Keratinocyte (primary cell): ENCODE measurements at regions not wholly inside any gene's neighbourhood (a gene's known extent, or its start where the extent isn't known, plus 50 kb on each side); places are given as distances from the start of the nearest gene placed in this dataset.

Experiments used
- DNase-seq: peaks from one replicate; pipeline ENCODE4 v3.0.0-alpha.2; 2011; ENCODE audit warnings: low read depth, missing footprints, low spot score
- FAIRE-seq: peaks from 2 replicates; lab custom pipeline; 2011; peaks lifted over from hg19 to GRCh38; lab: Jason Lieb, UNC
- H2AFZ ChIP-seq: 2 replicates; pipeline ENCODE4 v1.6.0; 2012; ENCODE audit warnings: low read length, control low read depth, inconsistent platforms; ENCODE audit not compliant: control insufficient read depth
- H3K27ac ChIP-seq: 2 replicates; pipeline ENCODE4 v1.5.1; 2011; ENCODE audit warnings: low read length; ENCODE audit not compliant: control insufficient read depth, insufficient read depth
- H3K27me3 ChIP-seq: 3 replicates; pipeline ENCODE4 v1.6.0; 2011; ENCODE audit warnings: low read length; ENCODE audit not compliant: control insufficient read depth, insufficient read depth; ENCODE audit errors: extremely low read depth
- H3K36me3 ChIP-seq, 2 experiments: 2 replicates in 1 of 2; 3 replicates in 1 of 2; pipeline ENCODE4 v1.5.1; 2011; ENCODE audit warnings: low read length in 2 of 2, mild to moderate bottlenecking in 1 of 2; ENCODE audit not compliant: control insufficient read depth in 2 of 2, insufficient read depth in 2 of 2; ENCODE audit errors: extremely low read depth in 1 of 2
- H3K4me1 ChIP-seq: 3 replicates; pipeline ENCODE4 v1.5.1; 2011; ENCODE audit warnings: low read length; ENCODE audit not compliant: control insufficient read depth, insufficient read depth; ENCODE audit errors: extremely low read depth
- H3K4me2 ChIP-seq: 3 replicates; pipeline ENCODE4 v1.6.0; 2011; ENCODE audit warnings: low read depth, low read length; ENCODE audit not compliant: control insufficient read depth, insufficient read depth; ENCODE audit errors: extremely low read depth
- H3K4me3 ChIP-seq, 3 experiments: fragments of 200-600 bp in 1 of 3; sonication (generic) in 1 of 3; 2 replicates in 2 of 3; 3 replicates in 1 of 3; pipeline ENCODE4 v1.5.1; 2011 to 2016; ENCODE audit warnings: low read length in 3 of 3, mild to moderate bottlenecking in 3 of 3, control low read depth in 2 of 3, inconsistent platforms in 1 of 3, low read depth in 1 of 3, mixed read lengths in 1 of 3, mixed run types in 1 of 3, moderate library complexity in 1 of 3; ENCODE audit not compliant: control insufficient read depth in 2 of 3, insufficient read depth in 2 of 3; ENCODE audit errors: extremely low read depth in 1 of 3
- H3K79me2 ChIP-seq: 2 replicates; pipeline ENCODE4 v1.6.0; 2012; ENCODE audit warnings: low read length; ENCODE audit not compliant: control insufficient read depth, insufficient read depth
- H3K9ac ChIP-seq: 3 replicates; pipeline ENCODE4 v1.6.0; 2011; ENCODE audit warnings: low read length; ENCODE audit not compliant: control insufficient read depth, insufficient read depth; ENCODE audit errors: extremely low read depth
- H3K9me1 ChIP-seq: 3 replicates; pipeline ENCODE4 v1.6.0; 2011; ENCODE audit warnings: low read length; ENCODE audit not compliant: control insufficient read depth, insufficient read depth; ENCODE audit errors: extremely low read depth
- H3K9me3 ChIP-seq: 2 replicates; pipeline ENCODE4 v1.5.1; 2012; ENCODE audit warnings: low read depth, low read length; ENCODE audit not compliant: control insufficient read depth
- H4K20me1 ChIP-seq: 3 replicates; pipeline ENCODE4 v1.6.0; 2011; ENCODE audit warnings: low read length; ENCODE audit not compliant: control insufficient read depth, insufficient read depth; ENCODE audit errors: extremely low read depth
- EZH2 ChIP-seq: IDR thresholded peaks from one replicate; pipeline ENCODE4 v1.6.1; 2012; ENCODE audit warnings: inconsistent platforms, mild to moderate bottlenecking, low read length, moderate library complexity
- dilution Hi-C: fragments of 300-500 bp; cut with MboI; formaldehyde crosslinking; loops from one replicate; pipeline ENCODE4 v1.7.0; 2020; ENCODE audit warnings: low sequenced_read_pairs; ENCODE audit not compliant: extremely low pct_ligation_motif_present
- TF ChIP-seq, protein P1 (sequence below), 3 experiments: IDR thresholded peaks in 1 of 3; conservative IDR thresholded peaks in 1 of 3; optimal IDR thresholded peaks in 1 of 3; 2 replicates in 2 of 3; 3 replicates in 1 of 3; pipeline versions ENCODE3 to v1.5.1; 2011; ENCODE audit warnings: low read length in 3 of 3, mild to moderate bottlenecking in 3 of 3, moderate library complexity in 2 of 3, control low read depth in 1 of 3, inconsistent platforms in 1 of 3; ENCODE audit not compliant: insufficient read depth in 2 of 3; ENCODE audit errors: extremely low read depth in 1 of 3

DNA sequence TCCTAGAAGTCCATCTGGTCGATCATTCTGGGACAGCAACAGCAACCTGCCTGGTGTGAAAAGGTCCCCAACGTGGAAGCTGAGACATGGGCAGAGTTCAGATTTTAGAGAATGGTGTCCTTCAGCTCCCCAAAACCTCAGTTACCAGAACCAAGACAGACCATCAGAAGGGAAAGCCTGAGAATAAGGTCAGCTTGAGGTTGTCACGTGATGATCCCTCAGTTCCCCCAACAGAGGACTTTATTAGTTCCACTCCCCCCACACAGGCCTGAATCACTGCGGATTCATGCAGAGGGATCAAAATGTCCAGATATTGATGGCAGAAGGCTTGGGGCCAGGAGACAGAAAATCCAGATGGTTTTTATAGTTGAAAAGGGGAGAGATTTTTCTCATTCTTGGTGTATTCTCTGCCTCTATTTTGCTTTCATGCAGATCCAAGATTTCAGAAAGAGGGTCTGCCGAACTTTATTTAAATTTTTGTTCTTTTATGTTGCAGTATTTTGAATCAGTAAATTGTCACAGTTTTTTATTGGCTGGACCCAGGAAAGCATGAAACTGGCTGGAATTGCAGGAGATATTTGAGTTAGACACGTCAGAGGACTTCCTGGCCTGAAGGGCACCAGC is 139.0 kb upstream of the NTM start:
- dilution Hi-C loops, result no loop called here
- Histone ChIP-seq H3K27me3 (no peaks in the 10 kb centered on the region), H3K9ac (no peak overlapping the region), H3K4me1 (no peaks in the 10 kb centered on the region), H3K4me2 (no peak overlapping the region), H3K36me3 (no peaks in the 10 kb centered on the region), H3K79me2 (no peaks in the 10 kb centered on the region), H3K27ac (no peak overlapping the region), H3K4me3 (no peak overlapping the region), H3K9me1 (no peaks in the 10 kb centered on the region), H2AFZ (no peak overlapping the region), H3K9me3 (no peaks in the 10 kb centered on the region), H4K20me1 (no peaks in the 10 kb centered on the region)
- FAIRE-seq, result no peak
- TF ChIP-seq, protein P1, sequence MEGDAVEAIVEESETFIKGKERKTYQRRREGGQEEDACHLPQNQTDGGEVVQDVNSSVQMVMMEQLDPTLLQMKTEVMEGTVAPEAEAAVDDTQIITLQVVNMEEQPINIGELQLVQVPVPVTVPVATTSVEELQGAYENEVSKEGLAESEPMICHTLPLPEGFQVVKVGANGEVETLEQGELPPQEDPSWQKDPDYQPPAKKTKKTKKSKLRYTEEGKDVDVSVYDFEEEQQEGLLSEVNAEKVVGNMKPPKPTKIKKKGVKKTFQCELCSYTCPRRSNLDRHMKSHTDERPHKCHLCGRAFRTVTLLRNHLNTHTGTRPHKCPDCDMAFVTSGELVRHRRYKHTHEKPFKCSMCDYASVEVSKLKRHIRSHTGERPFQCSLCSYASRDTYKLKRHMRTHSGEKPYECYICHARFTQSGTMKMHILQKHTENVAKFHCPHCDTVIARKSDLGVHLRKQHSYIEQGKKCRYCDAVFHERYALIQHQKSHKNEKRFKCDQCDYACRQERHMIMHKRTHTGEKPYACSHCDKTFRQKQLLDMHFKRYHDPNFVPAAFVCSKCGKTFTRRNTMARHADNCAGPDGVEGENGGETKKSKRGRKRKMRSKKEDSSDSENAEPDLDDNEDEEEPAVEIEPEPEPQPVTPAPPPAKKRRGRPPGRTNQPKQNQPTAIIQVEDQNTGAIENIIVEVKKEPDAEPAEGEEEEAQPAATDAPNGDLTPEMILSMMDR (optimal IDR thresholded peaks at IDR 0.05 in 1 of 3, IDR thresholded peaks at IDR 0.05 in 1 of 3, conservative IDR thresholded peaks at IDR 0.05 in 1 of 3; ENCODE audit: extremely low read depth in 1 of 3, insufficient read depth in 2 of 3, low read length in 3 of 3), result no peak
- no peak for TF ChIP-seq EZH2
- no peak for DNase-seq

DNA sequence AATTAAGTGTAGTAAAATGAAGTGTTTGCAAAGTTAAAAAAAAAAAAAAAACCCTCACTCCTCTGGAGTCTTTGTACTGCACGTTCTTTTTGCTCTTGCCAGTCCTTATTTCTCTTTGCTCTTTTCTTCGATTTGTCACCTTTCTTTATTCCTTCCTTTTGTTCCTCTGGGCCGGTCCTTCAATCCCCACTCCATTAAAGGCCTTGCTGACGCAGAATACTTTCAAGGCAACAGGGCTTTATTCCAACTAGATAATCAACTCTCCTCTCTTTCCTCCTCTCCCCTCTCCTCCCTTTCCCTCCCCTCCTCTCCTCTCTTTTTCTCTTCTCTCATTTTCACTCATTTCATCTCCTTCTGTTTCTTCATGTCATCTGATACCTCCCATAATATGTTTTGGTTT is 138.2 kb upstream of the NTM start:
- Histone ChIP-seq H4K20me1 (no peaks in the 10 kb centered on the region), H3K4me1 (no peaks in the 10 kb centered on the region), H2AFZ (no peak overlapping the region), H3K27me3 (no peaks in the 10 kb centered on the region), H3K79me2 (no peaks in the 10 kb centered on the region), H3K27ac (no peak overlapping the region), H3K36me3 (no peaks in the 10 kb centered on the region), H3K9me3 (no peaks in the 10 kb centered on the region), H3K9me1 (no peaks in the 10 kb centered on the region), H3K4me2 (no peak overlapping the region), H3K9ac (no peak overlapping the region), H3K4me3 (no peak overlapping the region)
- DNase-seq, result no peak
- FAIRE-seq, result no peak
- dilution Hi-C loops, result no loop called here
- TF ChIP-seq, protein P1 (optimal IDR thresholded peaks at IDR 0.05 in 1 of 3, IDR thresholded peaks at IDR 0.05 in 1 of 3, conservative IDR thresholded peaks at IDR 0.05 in 1 of 3; ENCODE audit: extremely low read depth in 1 of 3, insufficient read depth in 2 of 3, low read length in 3 of 3), result no peak
- TF ChIP-seq EZH2, result no peak
